ENCODE measurements at regions not wholly inside any gene's neighbourhood (a gene's known extent, or its start where the extent isn't known, plus 50 kb on each side); places are given as distances from the start of the nearest gene placed in this dataset.

GRCh38 chr18:73880387-73880786 is 267.2 kb downstream of the FBXO15 start:
- no peak for TF ChIP-seq CTCF (IDR thresholded peaks at IDR 0.05)
- intact Hi-C loops (cut with DNase I, micrococcal nuclease) = no loop called here
- no peak for ATAC-seq
- DNase-seq = no peak
- Histone ChIP-seq H3K4me1 (ENCODE audit: low read depth) (no peaks in the 10 kb centered on the region), H3K9me3 (no peaks in the 10 kb centered on the region), H3K36me3 (ENCODE audit: low read depth) (no peaks in the 10 kb centered on the region), H3K4me3 (no peak overlapping the region)

GRCh38 chr18:73879766-73880165 is 267.9 kb downstream of the FBXO15 start:
- TF ChIP-seq CTCF (IDR thresholded peaks at IDR 0.05) = no peak
- DNase-seq (no peak), ATAC-seq (no peak)
- H3K36me3 ChIP-seq (ENCODE audit: low read depth) = no peaks in the 10 kb centered on the region
- H3K9me3 ChIP-seq = no peaks in the 10 kb centered on the region
- no peaks in the 10 kb centered on the region for H3K4me1 ChIP-seq (ENCODE audit: low read depth)
- intact Hi-C loops (cut with DNase I, micrococcal nuclease) = no loop called here
- H3K4me3 ChIP-seq = no peak overlapping the region

GRCh38 chr18:73879328-73879727 is 268.3 kb downstream of the FBXO15 start:
- TF ChIP-seq CTCF (IDR thresholded peaks at IDR 0.05) = no peak
- Histone ChIP-seq H3K4me3 (no peak overlapping the region), H3K4me1 (ENCODE audit: low read depth) (no peaks in the 10 kb centered on the region), H3K9me3 (no peaks in the 10 kb centered on the region), H3K36me3 (ENCODE audit: low read depth) (no peaks in the 10 kb centered on the region)
- intact Hi-C loops (cut with DNase I, micrococcal nuclease) = no loop called here
- DNase-seq (no peak), ATAC-seq (no peak)

GRCh38 chr18:73869182-73869581 is 278.5 kb downstream of the FBXO15 start:
- H3K36me3 ChIP-seq (ENCODE audit: low read depth) = no peaks in the 10 kb centered on the region
- H3K9me3 ChIP-seq = no peaks in the 10 kb centered on the region
- no peak for TF ChIP-seq CTCF (IDR thresholded peaks at IDR 0.05)
- no peaks in the 10 kb centered on the region for H3K4me1 ChIP-seq (ENCODE audit: low read depth)
- DNase-seq (no peak), ATAC-seq (no peak)
- intact Hi-C loops (cut with DNase I, micrococcal nuclease) = no loop called here
- H3K4me3 ChIP-seq = no peak overlapping the region

GRCh38 chr18:73861771-73862170 is 285.9 kb downstream of the FBXO15 start:
- H3K4me3 ChIP-seq = no peak overlapping the region
- intact Hi-C loops (cut with DNase I, micrococcal nuclease) = no loop called here
- no peak for TF ChIP-seq CTCF (IDR thresholded peaks at IDR 0.05)

GRCh38 chr18:73859837-73860397 is 287.7 kb downstream of the FBXO15 start:
- DNase-seq (no peak), ATAC-seq (no peak)
- no peaks in the 10 kb centered on the region for H3K36me3 ChIP-seq (ENCODE audit: low read depth)
- H3K9me3 ChIP-seq = no peaks in the 10 kb centered on the region
- TF ChIP-seq CTCF (IDR thresholded peaks at IDR 0.05) = no peak
- intact Hi-C loops (cut with DNase I, micrococcal nuclease) = no loop called here
- H3K4me1 ChIP-seq (ENCODE audit: low read depth) = no peaks in the 10 kb centered on the region
- no peak overlapping the region for H3K4me3 ChIP-seq

More at GRCh38 chr18:73861771-73862170, 285.9 kb downstream of the FBXO15 start:
- Histone ChIP-seq H3K36me3 (ENCODE audit: low read depth) (no peaks in the 10 kb centered on the region), H3K4me1 (ENCODE audit: low read depth) (no peaks in the 10 kb centered on the region), H3K9me3 (no peaks in the 10 kb centered on the region)
- ATAC-seq = no peak
- DNase-seq = no peak
